Body of pancreas (tissue), 4 donors: ENCODE measurements at regions not wholly inside any gene's neighbourhood (a gene's known extent, or its start where the extent isn't known, plus 50 kb on each side); places are given as distances from the start of the nearest gene placed in this dataset.

ENCODE experiments used
- CTCF ChIP-seq, 7 experiments: fragments of 450-650 bp in 4 of 7; fragments of 200-600 bp in 3 of 7; sonication (generic) in 3 of 7; IDR thresholded peaks; one replicate each; pipeline ENCODE4 v1.5.1; 2016 to 2019; ENCODE audit warnings: antibody characterized with exemption in 7 of 7
- POLR2A ChIP-seq, 3 donors: fragments of 450-650 bp; IDR thresholded peaks; one replicate each; pipeline ENCODE4 v1.6.1; 2016; ENCODE audit warnings: antibody characterized with exemption in 3 of 3, mild to moderate bottlenecking in 2 of 3

DNA sequence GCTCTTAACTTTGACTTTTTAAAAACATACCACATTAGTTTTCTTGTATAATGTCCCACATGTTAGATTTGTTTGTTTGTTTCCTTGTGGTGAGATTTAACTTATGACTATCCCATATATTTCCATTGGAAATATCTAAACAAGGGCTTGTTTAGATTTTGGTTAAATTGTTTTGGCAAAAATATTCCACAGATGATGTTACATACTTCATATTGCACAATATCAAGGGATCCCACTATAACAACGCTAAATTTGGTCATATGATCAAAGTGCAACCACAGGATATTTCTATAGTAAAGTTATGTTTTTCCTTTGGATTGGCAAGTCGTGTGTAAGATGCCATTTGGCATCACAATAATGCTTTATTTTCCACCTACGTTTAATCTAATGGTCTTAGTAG is 396.7 kb downstream of the TGFB2 start:
- TF ChIP-seq POLR2A (IDR thresholded peaks at IDR 0.05) (no peak), CTCF (IDR thresholded peaks at IDR 0.05) (no peak)
